Activated naive CD8-positive, alpha-beta T cell (primary cell): ENCODE measurements at regions not wholly inside any gene's neighbourhood (a gene's known extent, or its start where the extent isn't known, plus 50 kb on each side); places are given as distances from the start of the nearest gene placed in this dataset.
"Not testable (repeated sequence)": the region's sequence is repeated elsewhere in the genome, so short reads cannot be mapped to it uniquely, and the experiment has no call there.

Source experiments
- H3K27ac Mint-ChIP-seq: one replicate; pipeline ENCODE4 v1.8.0; 2021; ENCODE audit warnings: mixed read lengths
- H3K27me3 Mint-ChIP-seq: one replicate; pipeline ENCODE4 v1.8.0; 2021; ENCODE audit warnings: mixed read lengths
- H3K36me3 Mint-ChIP-seq: one replicate; pipeline ENCODE4 v1.8.0; 2021; ENCODE audit warnings: mixed read lengths
- H3K4me1 Mint-ChIP-seq: one replicate; pipeline ENCODE4 v1.8.0; 2021; ENCODE audit warnings: low read depth, mixed read lengths
- H3K4me3 Mint-ChIP-seq: one replicate; pipeline ENCODE4 v1.8.0; 2021; ENCODE audit warnings: mild to moderate bottlenecking, mixed read lengths
- H3K9me3 Mint-ChIP-seq: one replicate; pipeline ENCODE4 v1.8.0; 2021; ENCODE audit warnings: low read depth, mixed read lengths

DNA sequence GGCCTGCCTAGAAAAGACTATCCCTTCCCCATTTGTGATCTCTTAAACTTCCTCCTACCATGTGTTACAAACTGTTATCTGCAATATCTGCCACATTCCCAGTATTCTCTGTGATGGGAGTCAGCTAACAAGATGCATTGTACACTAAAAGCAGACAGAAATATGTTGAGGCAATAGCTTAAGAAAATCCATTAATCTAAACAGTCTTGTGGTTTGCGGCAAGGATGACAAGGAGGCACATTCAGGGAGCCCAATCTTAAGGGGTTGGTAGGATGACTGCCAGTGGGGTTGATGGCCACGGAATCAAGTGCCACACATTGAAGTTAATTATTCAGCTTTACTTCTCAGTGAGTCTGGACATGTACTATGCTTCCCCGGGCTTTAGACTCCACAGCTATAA lies 775.5 kb upstream of the AMELY start:
- Mint-ChIP-seq H3K4me3 (no peak overlapping the region), H3K36me3 (no peaks in the 10 kb centered on the region), H3K27me3 (no peaks in the 10 kb centered on the region), H3K27ac (no peak overlapping the region), H3K9me3 (no peaks in the 10 kb centered on the region), H3K4me1 (no peaks in the 10 kb centered on the region)

DNA sequence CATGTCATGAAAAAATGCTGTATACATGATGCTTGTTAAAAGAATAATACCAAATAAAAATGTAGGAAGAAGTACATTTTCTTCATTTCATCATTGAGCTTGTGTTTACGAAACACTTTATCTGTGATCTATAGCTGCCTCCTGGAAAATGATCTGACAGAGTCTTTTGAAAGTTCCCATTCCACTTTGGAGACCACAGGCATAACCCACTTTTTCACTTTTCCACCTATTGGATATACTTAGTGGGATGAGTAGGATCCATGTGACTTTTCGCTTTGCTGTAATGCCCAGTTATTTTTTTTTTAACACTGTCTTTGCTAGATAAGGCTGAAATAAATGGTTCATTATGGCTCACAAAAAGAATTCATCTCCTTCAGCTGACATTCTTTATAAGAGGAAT lies 773.0 kb upstream of the AMELY start:
- no peaks in the 10 kb centered on the region for H3K9me3 Mint-ChIP-seq
- no peak overlapping the region for H3K4me3 Mint-ChIP-seq
- H3K27me3 Mint-ChIP-seq = no peaks in the 10 kb centered on the region
- H3K36me3 Mint-ChIP-seq = no peaks in the 10 kb centered on the region
- no peaks in the 10 kb centered on the region for H3K4me1 Mint-ChIP-seq
- H3K27ac Mint-ChIP-seq = no peak overlapping the region

DNA sequence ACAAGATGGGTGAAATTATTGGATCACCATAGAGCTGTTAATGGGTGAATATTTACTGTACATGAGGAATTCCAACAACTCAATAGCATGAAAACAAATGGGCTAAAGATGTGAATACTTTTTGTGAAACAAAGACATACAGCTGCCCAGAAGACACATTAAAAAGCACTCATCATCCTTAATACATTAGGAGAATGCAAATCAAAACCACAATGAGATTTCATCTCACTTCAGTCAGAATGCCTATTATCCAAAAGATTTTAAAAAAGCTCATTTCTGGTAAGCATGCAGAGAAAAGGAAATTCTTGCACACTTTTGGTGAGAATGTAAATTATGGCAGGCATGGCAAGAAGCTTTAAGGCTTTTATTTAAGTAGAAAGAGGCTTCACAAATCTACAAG lies 770.8 kb upstream of the AMELY start:
- Mint-ChIP-seq H3K4me3 (no peak overlapping the region), H3K27ac (no peak overlapping the region), H3K4me1 (no peaks in the 10 kb centered on the region), H3K9me3 (no peaks in the 10 kb centered on the region), H3K27me3 (no peaks in the 10 kb centered on the region), H3K36me3 (no peaks in the 10 kb centered on the region)

DNA sequence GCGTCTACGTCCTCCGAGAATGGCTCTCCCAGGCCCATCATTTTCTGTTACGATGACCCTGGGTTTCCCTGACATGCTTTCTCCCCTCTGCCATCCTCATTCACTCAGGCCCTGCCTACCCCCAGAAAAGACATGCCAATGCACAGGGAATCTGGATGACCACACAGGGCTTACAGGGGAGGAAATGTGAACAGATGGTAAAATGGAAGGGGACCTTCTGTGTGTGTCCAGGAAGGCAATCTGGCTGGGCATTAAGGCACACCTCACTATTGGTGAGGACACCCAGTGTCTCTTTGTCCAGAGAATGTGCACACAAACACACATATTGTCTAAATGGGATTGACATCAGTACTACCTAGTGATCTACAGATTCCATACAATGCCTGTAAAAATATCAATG lies 769.9 kb upstream of the AMELY start:
- Mint-ChIP-seq H3K27ac (no peak overlapping the region), H3K9me3 (no peaks in the 10 kb centered on the region), H3K4me3 (no peak overlapping the region), H3K27me3 (no peaks in the 10 kb centered on the region), H3K36me3 (no peaks in the 10 kb centered on the region), H3K4me1 (no peaks in the 10 kb centered on the region)

DNA sequence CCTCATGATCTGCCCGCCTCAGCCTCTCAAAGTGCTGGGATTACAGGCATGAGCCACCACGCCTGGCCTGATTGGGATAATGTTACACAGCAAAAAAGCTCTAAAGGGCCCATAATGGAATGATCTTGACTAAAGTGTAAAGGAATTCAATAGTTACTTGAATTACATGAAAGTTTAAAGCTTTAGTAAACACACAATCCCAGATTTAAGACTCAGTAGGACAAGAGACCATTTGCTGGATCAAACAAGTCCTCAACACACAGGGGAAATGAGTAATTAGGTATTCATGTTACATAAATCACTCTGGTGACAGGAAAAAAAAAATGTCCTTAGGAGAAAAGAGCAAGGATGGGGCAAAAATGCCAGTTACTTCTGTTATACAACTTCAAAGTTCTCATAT lies 762.9 kb upstream of the AMELY start:
- no peaks in the 10 kb centered on the region for H3K9me3 Mint-ChIP-seq

DNA sequence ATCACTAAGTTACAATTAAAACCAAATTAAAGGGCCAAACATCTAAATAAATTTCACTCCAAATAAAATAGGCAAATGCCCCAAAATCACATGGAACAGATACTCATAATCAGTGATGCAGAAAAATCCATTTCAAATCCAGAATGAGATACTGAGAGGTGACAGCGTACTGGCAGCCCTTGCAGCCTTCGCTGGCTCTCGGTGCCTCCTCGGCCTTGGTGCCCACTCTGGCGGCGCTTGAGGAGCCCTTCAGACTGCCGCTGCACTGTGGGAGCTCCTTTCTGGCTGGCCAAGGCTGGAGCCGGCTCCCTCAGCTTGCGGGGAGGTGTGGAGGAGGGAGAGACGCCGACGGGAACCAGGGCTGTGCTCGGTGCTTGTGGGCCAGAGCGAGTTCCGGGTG lies 761.2 kb upstream of the AMELY start:
- Mint-ChIP-seq H3K27ac (no peak overlapping the region), H3K9me3 (no peaks in the 10 kb centered on the region), H3K27me3 (peaks cover 3% of the 10 kb centered on the region), H3K4me3 (no peak overlapping the region), H3K36me3 (no peaks in the 10 kb centered on the region), H3K4me1 (no peaks in the 10 kb centered on the region)

More for the DNA sequence above, 762.9 kb upstream of the AMELY start:
- H3K4me3 Mint-ChIP-seq = no peak overlapping the region
- H3K27ac Mint-ChIP-seq = no peak overlapping the region
- H3K36me3 Mint-ChIP-seq = no peaks in the 10 kb centered on the region
- H3K27me3 Mint-ChIP-seq = peaks cover 3% of the 10 kb centered on the region
- no peaks in the 10 kb centered on the region for H3K4me1 Mint-ChIP-seq

DNA sequence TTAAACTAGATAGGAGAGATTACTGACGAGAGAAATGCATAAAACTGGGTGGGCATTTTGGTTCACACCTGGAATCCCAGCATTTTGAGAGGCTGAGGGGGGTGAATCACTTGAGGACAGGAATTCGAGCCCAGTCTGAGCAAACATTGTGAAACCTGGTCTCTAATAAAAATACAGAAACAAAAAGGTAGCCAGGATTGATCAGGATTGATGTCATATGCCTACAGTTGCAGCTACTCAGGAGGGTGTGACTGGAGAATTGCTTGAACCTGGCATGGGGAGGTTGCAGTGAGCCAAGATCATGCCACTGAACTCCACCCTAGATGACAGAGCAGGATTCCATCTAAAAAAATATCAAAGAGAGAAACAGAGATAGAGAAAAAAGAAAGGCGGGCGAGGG lies 751.7 kb upstream of the AMELY start:
- H3K27ac Mint-ChIP-seq = no peak overlapping the region
- H3K27me3 Mint-ChIP-seq = no peaks in the 10 kb centered on the region
- H3K4me3 Mint-ChIP-seq = no peak overlapping the region

DNA sequence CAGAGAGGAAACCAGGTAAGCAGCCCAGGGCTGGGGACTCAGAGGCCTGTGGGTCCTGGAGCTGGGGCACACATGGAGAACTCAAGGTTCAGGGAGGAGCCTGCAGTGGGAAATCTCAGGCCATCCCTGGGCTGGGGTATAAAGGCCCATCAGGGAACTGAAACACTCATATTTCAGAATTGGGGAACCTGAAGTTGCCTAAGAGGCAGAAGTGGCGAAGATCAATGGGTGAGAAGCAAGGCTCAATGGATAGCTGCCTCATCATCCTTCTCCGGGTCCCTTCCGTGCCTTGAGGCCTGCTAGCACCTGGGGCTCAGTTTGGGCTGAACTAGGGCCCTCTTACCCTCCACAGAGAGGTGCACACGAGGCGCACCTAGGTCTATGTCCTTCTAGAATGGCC lies 747.5 kb upstream of the AMELY start:
- H3K27me3 Mint-ChIP-seq = no peaks in the 10 kb centered on the region

More for the DNA sequence above, 751.7 kb upstream of the AMELY start:
- no peaks in the 10 kb centered on the region for H3K36me3 Mint-ChIP-seq
- H3K9me3 Mint-ChIP-seq = no peaks in the 10 kb centered on the region
- no peaks in the 10 kb centered on the region for H3K4me1 Mint-ChIP-seq

DNA sequence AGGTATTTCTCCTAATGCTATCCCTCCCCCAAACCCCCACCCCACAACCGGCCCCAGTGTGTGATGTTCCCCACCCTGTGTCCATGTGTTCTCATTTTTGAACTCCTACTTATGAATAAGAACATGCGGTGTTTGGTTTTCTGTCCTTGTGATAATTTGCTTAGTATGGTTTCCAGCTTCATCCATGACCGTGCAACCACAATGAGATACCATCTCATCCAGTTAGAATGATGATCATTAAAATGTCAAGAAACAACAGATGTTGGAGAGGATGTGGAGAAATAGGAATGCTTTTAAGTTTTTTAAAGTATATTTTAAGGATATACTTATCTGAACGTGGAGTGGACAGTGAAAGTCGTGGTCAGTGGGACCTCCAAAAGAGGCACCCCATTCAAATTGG lies 745.0 kb upstream of the AMELY start:
- Mint-ChIP-seq H3K27me3 (no peaks in the 10 kb centered on the region), H3K4me3 (no peak overlapping the region), H3K27ac (no peak overlapping the region), H3K4me1 (no peaks in the 10 kb centered on the region), H3K9me3 (no peaks in the 10 kb centered on the region), H3K36me3 (no peaks in the 10 kb centered on the region)

More for the DNA sequence above, 747.5 kb upstream of the AMELY start:
- Mint-ChIP-seq H3K27ac (no peak overlapping the region), H3K36me3 (no peaks in the 10 kb centered on the region), H3K9me3 (no peaks in the 10 kb centered on the region), H3K4me1 (no peaks in the 10 kb centered on the region), H3K4me3 (no peak overlapping the region)

DNA sequence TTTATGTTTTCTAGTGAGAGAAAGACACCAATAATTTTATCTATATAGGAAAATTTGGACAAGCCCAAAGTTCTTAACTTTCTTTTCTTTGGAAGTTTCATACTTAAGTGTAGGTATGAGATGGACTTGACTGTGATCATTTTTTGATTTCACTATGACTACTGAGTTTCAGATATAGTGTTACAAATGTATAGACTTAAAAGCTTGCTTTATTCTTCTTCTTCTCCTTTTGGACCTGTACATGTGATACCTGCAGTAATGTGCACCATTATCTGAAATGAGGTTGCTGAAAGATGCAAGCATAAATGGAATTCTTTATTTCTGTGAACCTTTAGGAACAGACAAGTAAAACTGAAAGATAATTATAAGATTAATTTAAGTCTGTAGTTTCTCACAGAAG lies 743.4 kb upstream of the AMELY start:
- Mint-ChIP-seq H3K27me3 (no peaks in the 10 kb centered on the region), H3K4me1 (no peaks in the 10 kb centered on the region), H3K36me3 (no peaks in the 10 kb centered on the region), H3K9me3 (no peaks in the 10 kb centered on the region), H3K27ac (no peak overlapping the region), H3K4me3 (no peak overlapping the region)

DNA sequence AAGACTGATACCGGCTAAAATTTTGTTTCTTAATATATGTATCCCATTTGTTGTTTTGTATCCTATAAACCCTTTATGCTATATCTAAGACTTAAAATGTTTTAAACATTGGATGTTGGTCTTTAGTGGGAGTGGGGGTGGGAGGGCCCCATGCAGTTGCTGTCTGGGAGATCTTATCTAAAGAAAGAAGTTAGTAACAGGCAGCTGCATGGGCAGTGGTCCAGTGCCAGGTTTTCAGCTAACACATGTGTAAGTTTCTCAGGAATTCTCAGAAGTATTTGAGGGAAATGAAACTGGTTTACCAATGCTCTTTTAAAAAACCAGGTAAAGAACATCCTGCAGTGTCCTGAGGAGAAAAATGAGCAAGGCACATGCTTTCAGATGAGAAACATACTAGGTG lies 738.3 kb upstream of the AMELY start:
- H3K27me3 Mint-ChIP-seq, H3K36me3 Mint-ChIP-seq, H3K9me3 Mint-ChIP-seq, H3K27ac Mint-ChIP-seq, H3K4me1 Mint-ChIP-seq, H3K4me3 Mint-ChIP-seq: not testable (repeated sequence)
